H1 (cell line): ENCODE measurements at regions not wholly inside any gene's neighbourhood (a gene's known extent, or its start where the extent isn't known, plus 50 kb on each side); places are given as distances from the start of the nearest gene placed in this dataset.

Experiments
- POLR2AphosphoS5 ChIP-seq: IDR thresholded peaks from 2 replicates; pipeline ENCODE4 v1.6.1; 2011; ENCODE audit warnings: low read depth, low read length
- TF ChIP-seq, protein P1 (sequence below): fragments of 300-600 bp; sonication (generic); IDR thresholded peaks from 2 replicates; pipeline ENCODE4 v1.7.1; 2012; ENCODE audit warnings: low read length, moderate library complexity, mild to moderate bottlenecking, inconsistent platforms; ENCODE audit not compliant: insufficient replicate concordance

- TF ChIP-seq, protein P1, sequence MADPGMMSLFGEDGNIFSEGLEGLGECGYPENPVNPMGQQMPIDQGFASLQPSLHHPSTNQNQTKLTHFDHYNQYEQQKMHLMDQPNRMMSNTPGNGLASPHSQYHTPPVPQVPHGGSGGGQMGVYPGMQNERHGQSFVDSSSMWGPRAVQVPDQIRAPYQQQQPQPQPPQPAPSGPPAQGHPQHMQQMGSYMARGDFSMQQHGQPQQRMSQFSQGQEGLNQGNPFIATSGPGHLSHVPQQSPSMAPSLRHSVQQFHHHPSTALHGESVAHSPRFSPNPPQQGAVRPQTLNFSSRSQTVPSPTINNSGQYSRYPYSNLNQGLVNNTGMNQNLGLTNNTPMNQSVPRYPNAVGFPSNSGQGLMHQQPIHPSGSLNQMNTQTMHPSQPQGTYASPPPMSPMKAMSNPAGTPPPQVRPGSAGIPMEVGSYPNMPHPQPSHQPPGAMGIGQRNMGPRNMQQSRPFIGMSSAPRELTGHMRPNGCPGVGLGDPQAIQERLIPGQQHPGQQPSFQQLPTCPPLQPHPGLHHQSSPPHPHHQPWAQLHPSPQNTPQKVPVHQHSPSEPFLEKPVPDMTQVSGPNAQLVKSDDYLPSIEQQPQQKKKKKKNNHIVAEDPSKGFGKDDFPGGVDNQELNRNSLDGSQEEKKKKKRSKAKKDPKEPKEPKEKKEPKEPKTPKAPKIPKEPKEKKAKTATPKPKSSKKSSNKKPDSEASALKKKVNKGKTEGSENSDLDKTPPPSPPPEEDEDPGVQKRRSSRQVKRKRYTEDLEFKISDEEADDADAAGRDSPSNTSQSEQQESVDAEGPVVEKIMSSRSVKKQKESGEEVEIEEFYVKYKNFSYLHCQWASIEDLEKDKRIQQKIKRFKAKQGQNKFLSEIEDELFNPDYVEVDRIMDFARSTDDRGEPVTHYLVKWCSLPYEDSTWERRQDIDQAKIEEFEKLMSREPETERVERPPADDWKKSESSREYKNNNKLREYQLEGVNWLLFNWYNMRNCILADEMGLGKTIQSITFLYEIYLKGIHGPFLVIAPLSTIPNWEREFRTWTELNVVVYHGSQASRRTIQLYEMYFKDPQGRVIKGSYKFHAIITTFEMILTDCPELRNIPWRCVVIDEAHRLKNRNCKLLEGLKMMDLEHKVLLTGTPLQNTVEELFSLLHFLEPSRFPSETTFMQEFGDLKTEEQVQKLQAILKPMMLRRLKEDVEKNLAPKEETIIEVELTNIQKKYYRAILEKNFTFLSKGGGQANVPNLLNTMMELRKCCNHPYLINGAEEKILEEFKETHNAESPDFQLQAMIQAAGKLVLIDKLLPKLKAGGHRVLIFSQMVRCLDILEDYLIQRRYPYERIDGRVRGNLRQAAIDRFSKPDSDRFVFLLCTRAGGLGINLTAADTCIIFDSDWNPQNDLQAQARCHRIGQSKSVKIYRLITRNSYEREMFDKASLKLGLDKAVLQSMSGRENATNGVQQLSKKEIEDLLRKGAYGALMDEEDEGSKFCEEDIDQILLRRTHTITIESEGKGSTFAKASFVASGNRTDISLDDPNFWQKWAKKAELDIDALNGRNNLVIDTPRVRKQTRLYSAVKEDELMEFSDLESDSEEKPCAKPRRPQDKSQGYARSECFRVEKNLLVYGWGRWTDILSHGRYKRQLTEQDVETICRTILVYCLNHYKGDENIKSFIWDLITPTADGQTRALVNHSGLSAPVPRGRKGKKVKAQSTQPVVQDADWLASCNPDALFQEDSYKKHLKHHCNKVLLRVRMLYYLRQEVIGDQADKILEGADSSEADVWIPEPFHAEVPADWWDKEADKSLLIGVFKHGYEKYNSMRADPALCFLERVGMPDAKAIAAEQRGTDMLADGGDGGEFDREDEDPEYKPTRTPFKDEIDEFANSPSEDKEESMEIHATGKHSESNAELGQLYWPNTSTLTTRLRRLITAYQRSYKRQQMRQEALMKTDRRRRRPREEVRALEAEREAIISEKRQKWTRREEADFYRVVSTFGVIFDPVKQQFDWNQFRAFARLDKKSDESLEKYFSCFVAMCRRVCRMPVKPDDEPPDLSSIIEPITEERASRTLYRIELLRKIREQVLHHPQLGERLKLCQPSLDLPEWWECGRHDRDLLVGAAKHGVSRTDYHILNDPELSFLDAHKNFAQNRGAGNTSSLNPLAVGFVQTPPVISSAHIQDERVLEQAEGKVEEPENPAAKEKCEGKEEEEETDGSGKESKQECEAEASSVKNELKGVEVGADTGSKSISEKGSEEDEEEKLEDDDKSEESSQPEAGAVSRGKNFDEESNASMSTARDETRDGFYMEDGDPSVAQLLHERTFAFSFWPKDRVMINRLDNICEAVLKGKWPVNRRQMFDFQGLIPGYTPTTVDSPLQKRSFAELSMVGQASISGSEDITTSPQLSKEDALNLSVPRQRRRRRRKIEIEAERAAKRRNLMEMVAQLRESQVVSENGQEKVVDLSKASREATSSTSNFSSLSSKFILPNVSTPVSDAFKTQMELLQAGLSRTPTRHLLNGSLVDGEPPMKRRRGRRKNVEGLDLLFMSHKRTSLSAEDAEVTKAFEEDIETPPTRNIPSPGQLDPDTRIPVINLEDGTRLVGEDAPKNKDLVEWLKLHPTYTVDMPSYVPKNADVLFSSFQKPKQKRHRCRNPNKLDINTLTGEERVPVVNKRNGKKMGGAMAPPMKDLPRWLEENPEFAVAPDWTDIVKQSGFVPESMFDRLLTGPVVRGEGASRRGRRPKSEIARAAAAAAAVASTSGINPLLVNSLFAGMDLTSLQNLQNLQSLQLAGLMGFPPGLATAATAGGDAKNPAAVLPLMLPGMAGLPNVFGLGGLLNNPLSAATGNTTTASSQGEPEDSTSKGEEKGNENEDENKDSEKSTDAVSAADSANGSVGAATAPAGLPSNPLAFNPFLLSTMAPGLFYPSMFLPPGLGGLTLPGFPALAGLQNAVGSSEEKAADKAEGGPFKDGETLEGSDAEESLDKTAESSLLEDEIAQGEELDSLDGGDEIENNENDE = no peak
- no peak for TF ChIP-seq POLR2AphosphoS5
These were observed 677.1 kb downstream of the ZEB2 start (continued) for GRCh38 chr2:143842836-143843235.
